ENCODE measurements at regions not wholly inside any gene's neighbourhood (a gene's known extent, or its start where the extent isn't known, plus 50 kb on each side); places are given as distances from the start of the nearest gene placed in this dataset.

- Histone ChIP-seq H3K27ac (ENCODE audit: low read length) (no peak overlapping the region), H3K27me3 (ENCODE audit: control insufficient read depth, insufficient read depth, low read length) (no peaks in the 10 kb centered on the region), H3K9me3 (replicated peaks; ENCODE audit: control insufficient read depth, low read depth, low read length) (no peaks in the 10 kb centered on the region), H3K36me3 (ENCODE audit: control insufficient read depth, insufficient read depth, low read length) (no peaks in the 10 kb centered on the region), H3K4me3 (ENCODE audit: low read length) (no peak overlapping the region), H3K4me1 (ENCODE audit: control insufficient read depth, insufficient read depth, low read length) (no peaks in the 10 kb centered on the region)
- WGBS (ENCODE audit: insufficient coverage): 81% methylated on average over 2 of the region's 4 CpGs
- no peak for DNase-seq
Observed at GRCh38 chr10:121404611-121405010, 193.6 kb downstream of the FGFR2 start.

GRCh38 chr10:121405096-121405495, 193.1 kb downstream of the FGFR2 start:
- Histone ChIP-seq H3K4me1 (ENCODE audit: control insufficient read depth, insufficient read depth, low read length) (no peaks in the 10 kb centered on the region), H3K27me3 (ENCODE audit: control insufficient read depth, insufficient read depth, low read length) (no peaks in the 10 kb centered on the region), H3K36me3 (ENCODE audit: control insufficient read depth, insufficient read depth, low read length) (no peaks in the 10 kb centered on the region), H3K27ac (ENCODE audit: low read length) (no peak overlapping the region), H3K9me3 (replicated peaks; ENCODE audit: control insufficient read depth, low read depth, low read length) (no peaks in the 10 kb centered on the region), H3K4me3 (ENCODE audit: low read length) (no peak overlapping the region)
- DNase-seq: no peak
- WGBS (ENCODE audit: insufficient coverage): 74% methylated on average over 2 of the region's 3 CpGs

- Histone ChIP-seq H3K4me3 (ENCODE audit: low read length) (no peak overlapping the region), H3K36me3 (ENCODE audit: control insufficient read depth, insufficient read depth, low read length) (no peaks in the 10 kb centered on the region)
Observed at GRCh38 chr10:121405549-121405948, 192.7 kb downstream of the FGFR2 start.

GRCh38 chr10:121405953-121406352, 192.3 kb downstream of the FGFR2 start:
- no peaks in the 10 kb centered on the region for H3K9me3 ChIP-seq (replicated peaks; ENCODE audit: control insufficient read depth, low read depth, low read length)
- no peaks in the 10 kb centered on the region for H3K36me3 ChIP-seq (ENCODE audit: control insufficient read depth, insufficient read depth, low read length)
- 85% methylated on average over 4 of the region's 5 CpGs for WGBS (ENCODE audit: insufficient coverage)
- no peak for DNase-seq
- no peak overlapping the region for H3K27ac ChIP-seq (ENCODE audit: low read length)
- H3K4me1 ChIP-seq (ENCODE audit: control insufficient read depth, insufficient read depth, low read length): no peaks in the 10 kb centered on the region
- no peak overlapping the region for H3K4me3 ChIP-seq (ENCODE audit: low read length)
- H3K27me3 ChIP-seq (ENCODE audit: control insufficient read depth, insufficient read depth, low read length): no peaks in the 10 kb centered on the region

More at GRCh38 chr10:121405549-121405948, 192.7 kb downstream of the FGFR2 start:
- Histone ChIP-seq H3K27me3 (ENCODE audit: control insufficient read depth, insufficient read depth, low read length) (no peaks in the 10 kb centered on the region), H3K9me3 (replicated peaks; ENCODE audit: control insufficient read depth, low read depth, low read length) (no peaks in the 10 kb centered on the region), H3K4me1 (ENCODE audit: control insufficient read depth, insufficient read depth, low read length) (no peaks in the 10 kb centered on the region), H3K27ac (ENCODE audit: low read length) (no peak overlapping the region)
- 92% methylated on average over 2 of the region's 2 CpGs for WGBS (ENCODE audit: insufficient coverage)
- DNase-seq: no peak

GRCh38 chr10:121406823-121407545, 191.3 kb downstream of the FGFR2 start:
- 63% methylated on average over 4 of the region's 11 CpGs for WGBS (ENCODE audit: insufficient coverage)
- no peak for DNase-seq
- Histone ChIP-seq H3K27me3 (ENCODE audit: control insufficient read depth, insufficient read depth, low read length) (no peaks in the 10 kb centered on the region), H3K36me3 (ENCODE audit: control insufficient read depth, insufficient read depth, low read length) (no peaks in the 10 kb centered on the region), H3K27ac (ENCODE audit: low read length) (no peak overlapping the region), H3K4me1 (ENCODE audit: control insufficient read depth, insufficient read depth, low read length) (no peaks in the 10 kb centered on the region), H3K9me3 (replicated peaks; ENCODE audit: control insufficient read depth, low read depth, low read length) (no peaks in the 10 kb centered on the region), H3K4me3 (ENCODE audit: low read length) (no peak overlapping the region)

GRCh38 chr10:121409466-121410104, 188.7 kb downstream of the FGFR2 start:
- Histone ChIP-seq H3K4me1 (ENCODE audit: control insufficient read depth, insufficient read depth, low read length) (no peaks in the 10 kb centered on the region), H3K27ac (ENCODE audit: low read length) (no peak overlapping the region), H3K4me3 (ENCODE audit: low read length) (no peak overlapping the region), H3K9me3 (replicated peaks; ENCODE audit: control insufficient read depth, low read depth, low read length) (no peaks in the 10 kb centered on the region), H3K36me3 (ENCODE audit: control insufficient read depth, insufficient read depth, low read length) (no peaks in the 10 kb centered on the region), H3K27me3 (ENCODE audit: control insufficient read depth, insufficient read depth, low read length) (no peaks in the 10 kb centered on the region)
- no peak for DNase-seq
- 76% methylated on average over 2 of the region's 4 CpGs for WGBS (ENCODE audit: insufficient coverage)

GRCh38 chr10:121411004-121411403, 187.2 kb downstream of the FGFR2 start:
- no peak for DNase-seq
- H3K27ac ChIP-seq (ENCODE audit: low read length): no peak overlapping the region
- WGBS (ENCODE audit: insufficient coverage): no CpG with 5 or more reads among the region's 2 CpGs
- H3K9me3 ChIP-seq (replicated peaks; ENCODE audit: control insufficient read depth, low read depth, low read length): no peaks in the 10 kb centered on the region
- H3K36me3 ChIP-seq (ENCODE audit: control insufficient read depth, insufficient read depth, low read length): no peaks in the 10 kb centered on the region
- no peaks in the 10 kb centered on the region for H3K27me3 ChIP-seq (ENCODE audit: control insufficient read depth, insufficient read depth, low read length)
- H3K4me1 ChIP-seq (ENCODE audit: control insufficient read depth, insufficient read depth, low read length): no peaks in the 10 kb centered on the region
- no peak overlapping the region for H3K4me3 ChIP-seq (ENCODE audit: low read length)

GRCh38 chr10:121413951-121414350, 184.3 kb downstream of the FGFR2 start:
- Histone ChIP-seq H3K36me3 (ENCODE audit: control insufficient read depth, insufficient read depth, low read length) (no peaks in the 10 kb centered on the region), H3K27ac (ENCODE audit: low read length) (no peak overlapping the region), H3K9me3 (replicated peaks; ENCODE audit: control insufficient read depth, low read depth, low read length) (no peaks in the 10 kb centered on the region), H3K4me3 (ENCODE audit: low read length) (no peak overlapping the region), H3K4me1 (ENCODE audit: control insufficient read depth, insufficient read depth, low read length) (no peaks in the 10 kb centered on the region), H3K27me3 (ENCODE audit: control insufficient read depth, insufficient read depth, low read length) (no peaks in the 10 kb centered on the region)
- DNase-seq: no peak
- 55% methylated on average over 1 of the region's 5 CpGs for WGBS (ENCODE audit: insufficient coverage)

- 86% methylated on average over 1 of the region's 1 CpG for WGBS (ENCODE audit: insufficient coverage)
Observed at GRCh38 chr10:121414366-121415062, 183.7 kb downstream of the FGFR2 start.

GRCh38 chr10:121415063-121415399, 183.2 kb downstream of the FGFR2 start:
- no peaks in the 10 kb centered on the region for H3K36me3 ChIP-seq (ENCODE audit: control insufficient read depth, insufficient read depth, low read length)
- DNase-seq: no peak
- WGBS (ENCODE audit: insufficient coverage): no CpG with 5 or more reads among the region's 1 CpG

More at GRCh38 chr10:121414366-121415062, 183.7 kb downstream of the FGFR2 start:
- Histone ChIP-seq H3K4me1 (ENCODE audit: control insufficient read depth, insufficient read depth, low read length) (no peaks in the 10 kb centered on the region), H3K27ac (ENCODE audit: low read length) (no peak overlapping the region), H3K27me3 (ENCODE audit: control insufficient read depth, insufficient read depth, low read length) (no peaks in the 10 kb centered on the region), H3K4me3 (ENCODE audit: low read length) (no peak overlapping the region), H3K36me3 (ENCODE audit: control insufficient read depth, insufficient read depth, low read length) (no peaks in the 10 kb centered on the region), H3K9me3 (replicated peaks; ENCODE audit: control insufficient read depth, low read depth, low read length) (no peaks in the 10 kb centered on the region)
- no peak for DNase-seq

More at GRCh38 chr10:121415063-121415399, 183.2 kb downstream of the FGFR2 start:
- no peaks in the 10 kb centered on the region for H3K4me1 ChIP-seq (ENCODE audit: control insufficient read depth, insufficient read depth, low read length)
- H3K27ac ChIP-seq (ENCODE audit: low read length): no peak overlapping the region
- no peak overlapping the region for H3K4me3 ChIP-seq (ENCODE audit: low read length)
- H3K9me3 ChIP-seq (replicated peaks; ENCODE audit: control insufficient read depth, low read depth, low read length): no peaks in the 10 kb centered on the region
- H3K27me3 ChIP-seq (ENCODE audit: control insufficient read depth, insufficient read depth, low read length): peaks cover 1% of the 10 kb centered on the region
